OCI-LY3 (cell line): ENCODE measurements at regions not wholly inside any gene's neighbourhood (a gene's known extent, or its start where the extent isn't known, plus 50 kb on each side); places are given as distances from the start of the nearest gene placed in this dataset.
A peak's percentile ranks its signal among the peaks of the same experiment; 100 is the strongest.
"Not testable (repeated sequence)": the region's sequence is repeated elsewhere in the genome, so short reads cannot be mapped to it uniquely, and the experiment has no call there.

Experiments
- H2AFZ ChIP-seq: fragments of 200-600, 300-600 bp; shearing (Covaris generic); 2 replicates; pipeline ENCODE4 v1.6.0; 2014; ENCODE audit warnings: antibody characterized with exemption, low read depth, low read length
- H3K27ac ChIP-seq: fragments of 200-600, 300-600 bp; sonication (generic); 2 replicates; pipeline ENCODE4 v1.5.1; 2014; ENCODE audit warnings: mild to moderate bottlenecking, low read length, moderate library complexity, mixed read lengths
- H3K27me3 ChIP-seq: fragments of 200-600, 300-600 bp; sonication (generic); 2 replicates; pipeline ENCODE4 v1.6.1; 2014; ENCODE audit warnings: low read depth, low read length, mixed read lengths
- H3K36me3 ChIP-seq: fragments of 200-600, 300-600 bp; sonication (generic); replicated peaks from 2 replicates; pipeline ENCODE3; 2014; ENCODE audit warnings: low read depth, low read length, mixed read lengths
- H3K4me1 ChIP-seq: fragments of 300-600, 200-600 bp; sonication (generic); 2 replicates; pipeline ENCODE4 v1.6.1; 2014; ENCODE audit warnings: low read length, mixed read lengths
- H3K4me2 ChIP-seq: fragments of 200-600, 300-600 bp; sonication (generic); 2 replicates; pipeline ENCODE4 v1.6.1; 2014; ENCODE audit warnings: low read length, mixed read lengths
- H3K4me3 ChIP-seq: fragments of 300-600, 200-600 bp; sonication (generic); 2 replicates; pipeline ENCODE4 v1.5.1; 2014; ENCODE audit warnings: antibody characterized with exemption, mild to moderate bottlenecking, low read length, moderate library complexity
- H3K79me2 ChIP-seq: fragments of 300-600, 200-600 bp; shearing (Covaris generic); 2 replicates; pipeline ENCODE4 v1.6.1; 2014; ENCODE audit warnings: mild to moderate bottlenecking, low read length, mixed read lengths
- H3K9ac ChIP-seq: fragments of 300-600, 200-600 bp; shearing (Covaris generic); 2 replicates; pipeline ENCODE4 v1.6.0; 2014; ENCODE audit warnings: mild to moderate bottlenecking, low read length, moderate library complexity
- H3K9me3 ChIP-seq: fragments of 200-600, 300-600 bp; shearing (Covaris generic); 2 replicates; pipeline ENCODE4 v1.6.1; 2014; ENCODE audit warnings: low read length, mixed read lengths; ENCODE audit not compliant: insufficient read depth
- H4K20me1 ChIP-seq: fragments of 200-600, 300-600 bp; sonication (generic); 2 replicates; pipeline ENCODE4 v1.6.1; 2016; ENCODE audit warnings: low read length, mixed read lengths; ENCODE audit not compliant: insufficient read depth
- EZH2phosphoT487 ChIP-seq: fragments of 200-600 bp; shearing (Covaris generic); IDR thresholded peaks from 2 replicates; pipeline ENCODE4 v1.6.1; 2018; ENCODE audit warnings: antibody characterized with exemption, mixed run types, low read depth
- TF ChIP-seq, protein P1 (sequence below): fragments of 200-600, 300-600 bp; sonication (generic); IDR thresholded peaks from 2 replicates; pipeline ENCODE4 v1.5.1; 2014; ENCODE audit warnings: antibody characterized with exemption, low read length, low read depth

GRCh38 chr13:50742968-50743367, 100.5 kb downstream of the DLEU7 start:
- Histone ChIP-seq H3K4me3 (no peak overlapping the region), H3K27me3 (no peaks in the 10 kb centered on the region), H3K4me1 (peaks cover 23% of the 10 kb centered on the region), H4K20me1 (no peaks in the 10 kb centered on the region), H3K36me3 (no peaks in the 10 kb centered on the region), H2AFZ (no peak overlapping the region), H3K27ac (no peak overlapping the region), H3K79me2 (no peaks in the 10 kb centered on the region), H3K9ac (no peak overlapping the region), H3K9me3 (no peaks in the 10 kb centered on the region), H3K4me2 (no peak overlapping the region)
- TF ChIP-seq, protein P1, sequence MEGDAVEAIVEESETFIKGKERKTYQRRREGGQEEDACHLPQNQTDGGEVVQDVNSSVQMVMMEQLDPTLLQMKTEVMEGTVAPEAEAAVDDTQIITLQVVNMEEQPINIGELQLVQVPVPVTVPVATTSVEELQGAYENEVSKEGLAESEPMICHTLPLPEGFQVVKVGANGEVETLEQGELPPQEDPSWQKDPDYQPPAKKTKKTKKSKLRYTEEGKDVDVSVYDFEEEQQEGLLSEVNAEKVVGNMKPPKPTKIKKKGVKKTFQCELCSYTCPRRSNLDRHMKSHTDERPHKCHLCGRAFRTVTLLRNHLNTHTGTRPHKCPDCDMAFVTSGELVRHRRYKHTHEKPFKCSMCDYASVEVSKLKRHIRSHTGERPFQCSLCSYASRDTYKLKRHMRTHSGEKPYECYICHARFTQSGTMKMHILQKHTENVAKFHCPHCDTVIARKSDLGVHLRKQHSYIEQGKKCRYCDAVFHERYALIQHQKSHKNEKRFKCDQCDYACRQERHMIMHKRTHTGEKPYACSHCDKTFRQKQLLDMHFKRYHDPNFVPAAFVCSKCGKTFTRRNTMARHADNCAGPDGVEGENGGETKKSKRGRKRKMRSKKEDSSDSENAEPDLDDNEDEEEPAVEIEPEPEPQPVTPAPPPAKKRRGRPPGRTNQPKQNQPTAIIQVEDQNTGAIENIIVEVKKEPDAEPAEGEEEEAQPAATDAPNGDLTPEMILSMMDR: no peak
- no peak for TF ChIP-seq EZH2phosphoT487

DNA sequence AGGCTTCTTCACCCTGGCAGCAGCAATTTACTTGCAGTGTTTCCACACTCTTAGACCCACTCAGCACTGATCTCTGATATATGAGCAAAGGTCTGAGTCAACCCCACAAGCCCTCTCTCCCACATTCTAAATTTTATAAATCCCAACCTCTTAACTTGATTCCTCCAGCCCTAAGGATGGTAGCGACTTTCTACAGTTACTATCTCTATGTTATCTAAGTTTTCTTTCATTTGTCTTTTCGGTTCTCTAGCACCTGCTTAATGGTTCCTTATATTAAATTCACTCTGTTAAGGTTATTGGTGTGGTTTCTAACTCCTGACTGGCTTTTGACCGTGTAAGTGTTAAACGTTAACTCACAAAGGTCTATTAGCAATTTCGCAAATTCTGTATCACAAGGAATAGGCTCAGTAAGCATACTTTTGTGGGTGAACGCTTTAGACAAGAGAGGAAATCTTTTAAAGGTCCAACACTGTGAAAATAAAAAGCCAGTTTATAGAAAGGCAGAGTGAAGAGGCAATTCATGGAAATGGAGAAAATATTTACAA, 99.3 kb downstream of the DLEU7 start:
- no peaks in the 10 kb centered on the region for H3K27me3 ChIP-seq
- 0 out of 2 replicates have a peak overlapping the region, but pooled peaks have one; percentile 5 for H2AFZ ChIP-seq
- no peak overlapping the region for H3K9ac ChIP-seq
- no peak overlapping the region for H3K27ac ChIP-seq
- no peaks in the 10 kb centered on the region for H3K9me3 ChIP-seq
- H4K20me1 ChIP-seq: no peaks in the 10 kb centered on the region
- H3K36me3 ChIP-seq: no peaks in the 10 kb centered on the region
- peaks cover 28% of the 10 kb centered on the region for H3K4me1 ChIP-seq
- no peaks in the 10 kb centered on the region for H3K79me2 ChIP-seq
- no peak overlapping the region for H3K4me3 ChIP-seq
- H3K4me2 ChIP-seq: peak overlapping the region; percentile 38
- TF ChIP-seq, protein P1: no peak
- TF ChIP-seq EZH2phosphoT487: no peak

GRCh38 chr13:50745542-50746115, 97.9 kb downstream of the DLEU7 start:
- Histone ChIP-seq H3K4me1 (peaks cover 28% of the 10 kb centered on the region), H3K27ac (no peak overlapping the region), H3K27me3 (no peaks in the 10 kb centered on the region), H4K20me1 (no peaks in the 10 kb centered on the region), H3K4me2 (no peak overlapping the region), H3K9me3 (no peaks in the 10 kb centered on the region), H3K9ac (no peak overlapping the region), H3K36me3 (no peaks in the 10 kb centered on the region), H3K4me3 (no peak overlapping the region), H2AFZ (no peak overlapping the region), H3K79me2 (no peaks in the 10 kb centered on the region)
- TF ChIP-seq EZH2phosphoT487: no peak
- TF ChIP-seq, protein P1: no peak

- no peak for TF ChIP-seq EZH2phosphoT487
These were observed 95.6 kb downstream of the DLEU7 start for GRCh38 chr13:50747737-50748350.

DNA sequence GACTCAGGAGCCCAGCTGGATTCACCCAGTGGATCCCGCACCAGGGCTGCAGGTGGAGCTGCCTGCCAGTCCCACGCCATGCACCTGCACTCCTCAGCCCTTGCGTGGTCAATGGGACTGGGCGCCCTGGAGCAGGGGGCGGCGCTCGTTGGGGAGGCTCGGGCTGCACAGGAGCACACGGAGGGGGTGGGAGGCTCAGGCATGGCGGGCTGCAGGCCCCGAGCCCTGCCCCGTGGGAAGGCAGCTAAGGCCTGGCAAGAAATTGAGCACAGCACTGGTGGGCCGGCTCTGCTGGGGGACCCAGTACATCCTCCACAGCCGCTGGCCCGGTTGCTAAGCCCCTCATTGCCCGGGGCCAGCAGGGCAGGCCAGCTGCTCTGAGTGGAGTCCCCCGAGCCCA, 90.3 kb downstream of the DLEU7 start:
- not testable (repeated sequence) for H3K27me3 ChIP-seq, H3K27ac ChIP-seq, H3K79me2 ChIP-seq, H3K9ac ChIP-seq, H3K4me2 ChIP-seq, H3K36me3 ChIP-seq, H3K4me3 ChIP-seq, H4K20me1 ChIP-seq, H3K9me3 ChIP-seq, H2AFZ ChIP-seq
- peaks cover 10% of the 10 kb centered on the region for H3K4me1 ChIP-seq

More at GRCh38 chr13:50747737-50748350, 95.6 kb downstream of the DLEU7 start:
- Histone ChIP-seq H3K4me1 (peaks cover 28% of the 10 kb centered on the region), H4K20me1 (no peaks in the 10 kb centered on the region), H3K9ac (no peak overlapping the region), H3K9me3 (no peaks in the 10 kb centered on the region), H3K4me2 (no peak overlapping the region), H3K4me3 (no peak overlapping the region), H3K27ac (no peak overlapping the region), H3K79me2 (no peaks in the 10 kb centered on the region), H2AFZ (no peak overlapping the region), H3K36me3 (no peaks in the 10 kb centered on the region), H3K27me3 (no peaks in the 10 kb centered on the region)

DNA sequence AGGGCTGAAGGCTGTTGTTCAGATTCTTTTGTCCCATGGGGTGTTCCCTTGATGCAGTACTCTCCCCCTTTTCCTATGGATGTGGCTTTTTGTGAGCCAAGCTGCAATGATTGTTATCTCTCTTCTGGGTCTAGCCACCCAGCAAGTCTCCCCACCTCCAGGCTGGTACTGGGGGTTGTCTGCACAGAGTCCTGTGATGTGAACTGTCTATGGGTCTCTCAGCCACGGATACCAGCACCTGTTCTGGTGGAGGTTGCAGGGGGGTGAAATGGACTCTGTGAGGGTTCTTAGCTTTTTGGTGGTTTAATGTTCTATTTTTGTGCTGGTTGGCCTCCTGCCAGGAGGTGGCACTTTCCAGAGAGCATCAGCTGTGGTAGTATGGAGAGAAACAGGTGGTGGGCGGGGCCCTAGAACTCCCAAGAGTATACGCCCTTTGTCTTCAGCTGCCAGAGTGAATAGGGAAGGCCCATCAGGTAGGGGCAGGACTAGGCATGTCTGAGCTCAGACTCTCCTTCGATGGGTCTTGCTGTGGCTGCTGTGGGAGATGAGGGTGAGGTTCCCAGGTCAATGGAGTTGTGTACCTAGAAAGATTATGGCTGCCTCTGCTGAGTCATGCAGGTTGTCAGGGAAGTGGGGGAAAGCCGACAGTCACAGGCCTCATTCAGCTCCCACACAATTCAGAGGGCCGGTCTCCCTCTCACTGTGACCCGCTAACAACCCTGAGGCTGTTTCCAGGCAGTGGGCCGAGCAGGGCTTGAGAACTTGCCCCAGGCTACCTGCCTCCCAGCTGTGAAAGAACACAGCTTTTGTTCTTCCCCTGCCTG, 87.4 kb downstream of the DLEU7 start:
- H3K4me1 ChIP-seq, H3K9me3 ChIP-seq, H3K36me3 ChIP-seq, H3K27ac ChIP-seq, H3K27me3 ChIP-seq, H2AFZ ChIP-seq, H4K20me1 ChIP-seq, H3K79me2 ChIP-seq, H3K4me2 ChIP-seq, H3K9ac ChIP-seq, H3K4me3 ChIP-seq: not testable (repeated sequence)
